Dermis blood vessel endothelial cell (primary cell): ENCODE measurements at regions not wholly inside any gene's neighbourhood (a gene's known extent, or its start where the extent isn't known, plus 50 kb on each side); places are given as distances from the start of the nearest gene placed in this dataset.
"Not testable (repeated sequence)": the region's sequence is repeated elsewhere in the genome, so short reads cannot be mapped to it uniquely, and the experiment has no call there.

Source experiments
- DNase-seq: peaks from one replicate; pipeline ENCODE4 v3.0.0; 2010

DNA sequence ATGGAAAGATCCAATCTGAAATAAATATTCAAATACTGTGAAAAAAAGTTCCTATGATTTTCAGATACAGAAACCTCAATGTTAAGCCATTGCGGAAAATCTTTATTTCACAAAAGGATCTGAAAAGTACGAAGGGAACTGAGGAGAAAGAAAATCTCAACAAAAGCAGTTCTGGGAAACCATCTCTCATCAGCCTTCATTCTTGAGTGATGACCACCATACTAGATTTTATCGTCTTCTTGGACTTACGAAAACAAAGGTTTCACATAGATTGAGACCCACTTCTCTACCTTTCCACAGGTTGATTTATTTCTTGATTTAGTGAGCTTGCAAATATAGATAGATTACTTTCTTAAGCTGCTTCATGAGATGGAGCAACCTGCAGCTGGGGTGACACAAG, 293.4 kb upstream of the LYZL1 start:
- DNase-seq = no peak

DNA sequence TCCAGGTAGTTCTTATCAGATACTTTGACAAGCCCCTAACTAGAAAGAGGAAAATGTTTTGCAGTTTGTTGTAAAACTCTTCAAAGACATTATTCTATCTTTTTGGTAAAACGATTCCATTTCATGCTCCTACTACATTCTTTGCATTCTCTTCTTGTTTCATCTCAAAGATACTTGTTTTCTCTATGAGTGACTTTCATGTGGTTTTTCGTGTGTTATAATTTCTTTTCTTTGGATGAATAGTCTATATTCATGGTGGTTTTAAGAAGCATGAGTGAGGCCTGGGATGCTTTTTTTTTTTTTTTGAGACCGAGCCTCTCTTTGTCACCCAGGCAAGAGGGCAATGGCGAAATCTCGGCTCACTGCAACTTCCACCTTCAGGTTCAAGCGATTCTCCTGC, 292.5 kb upstream of the LYZL1 start:
- DNase-seq = no peak

DNA sequence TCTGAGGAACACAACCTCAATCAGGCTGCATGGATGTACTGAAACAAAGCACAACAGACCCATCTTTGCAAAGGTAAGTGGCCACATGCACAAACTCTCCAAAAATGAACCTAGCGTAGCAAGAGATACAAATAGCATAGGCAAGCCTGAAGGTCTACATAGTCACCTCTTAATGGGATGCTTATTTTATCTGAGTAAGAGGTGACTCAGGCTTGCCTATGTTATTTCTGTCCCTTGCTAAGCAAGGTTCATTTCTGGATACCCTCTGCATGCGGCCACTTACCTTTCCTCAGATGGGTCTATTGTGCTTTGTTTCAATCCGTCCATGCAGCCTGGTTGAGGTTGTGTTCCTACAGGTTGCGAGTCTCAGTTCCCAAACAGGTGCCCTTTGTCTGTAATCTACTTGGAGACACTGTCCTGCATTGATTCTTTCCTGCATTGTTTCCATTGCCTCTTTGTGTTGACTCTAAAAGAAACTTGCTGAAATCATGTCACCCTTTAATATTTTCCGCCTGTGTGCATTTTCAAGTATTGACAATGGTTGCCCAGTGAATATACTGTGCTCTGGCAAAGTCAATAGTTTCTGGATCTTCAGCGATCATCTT, 291.8 kb upstream of the LYZL1 start:
- DNase-seq = no peak

GRCh38 chr10:28997734-28998133, 291.1 kb upstream of the LYZL1 start:
- no peak for DNase-seq

DNA sequence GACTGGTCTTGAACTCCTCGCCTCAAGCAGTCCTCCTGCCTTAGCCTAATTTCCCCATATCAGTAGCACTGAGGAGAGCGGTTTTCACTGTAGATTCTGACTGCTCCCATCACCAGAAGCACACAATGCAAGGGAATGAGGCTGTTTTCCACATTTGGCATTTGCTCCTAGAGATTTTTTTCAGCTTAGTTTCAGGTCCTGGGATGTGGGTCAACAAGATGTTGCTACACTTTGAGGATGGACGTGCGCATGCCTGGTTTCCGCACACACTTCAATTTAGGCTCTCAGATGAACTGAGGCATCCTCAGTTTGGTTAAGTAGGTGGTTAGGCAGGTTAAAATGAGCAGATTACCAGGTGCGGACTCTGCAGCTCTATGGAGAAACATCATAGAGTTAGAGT, 287.1 kb upstream of the LYZL1 start:
- no peak for DNase-seq

- not testable (repeated sequence) for DNase-seq
These were observed 285.9 kb upstream of the LYZL1 start for GRCh38 chr10:29003014-29003413.

DNA sequence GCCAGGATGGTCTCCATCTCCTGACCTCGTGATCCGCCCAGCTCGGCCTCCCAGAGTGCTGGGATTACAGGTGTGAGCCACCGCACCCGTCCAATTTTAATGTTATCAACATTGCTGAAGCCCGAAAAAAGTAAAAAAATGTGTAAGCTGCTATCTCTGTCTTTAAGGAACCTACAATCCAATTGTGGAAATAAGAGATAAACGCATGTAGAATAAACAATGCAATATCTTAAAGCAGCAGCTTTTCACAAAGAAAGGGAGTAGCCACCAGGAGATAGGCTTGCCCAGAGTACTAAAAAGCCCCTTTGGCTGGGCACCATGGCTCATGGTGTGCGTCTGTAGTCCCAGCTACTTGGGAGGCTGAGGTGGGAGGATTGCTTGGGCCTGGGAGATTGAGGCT, 282.9 kb upstream of the LYZL1 start:
- DNase-seq = no peak

GRCh38 chr10:29007370-29007747, 281.5 kb upstream of the LYZL1 start:
- DNase-seq = no peak

GRCh38 chr10:29007748-29008610, 280.9 kb upstream of the LYZL1 start:
- no peak for DNase-seq

DNA sequence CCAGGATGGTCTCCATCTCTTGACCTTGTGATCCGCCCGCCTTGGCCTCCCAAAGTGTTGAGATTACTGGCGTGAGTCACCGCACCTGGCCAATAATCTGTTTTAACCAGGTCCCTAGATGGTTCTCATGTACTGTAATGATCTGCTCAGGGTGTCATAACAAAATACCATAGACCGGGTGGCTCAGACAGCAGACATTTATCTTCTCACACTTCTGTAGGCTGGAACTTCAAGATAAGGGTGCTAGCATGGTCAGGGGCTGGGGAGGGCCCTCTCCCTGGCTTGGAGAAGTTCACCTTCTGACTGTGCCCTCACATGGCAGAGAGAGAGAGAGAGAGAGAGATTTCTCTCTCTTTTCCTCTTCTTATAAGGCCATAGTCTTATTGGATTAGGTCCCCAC, 279.4 kb upstream of the LYZL1 start:
- DNase-seq = no peak

- DNase-seq = no peak
These were observed 277.4 kb upstream of the LYZL1 start for GRCh38 chr10:29011516-29011915.

GRCh38 chr10:29012926-29013554, 275.8 kb upstream of the LYZL1 start:
- no peak for DNase-seq

GRCh38 chr10:29021591-29021990, 267.3 kb upstream of the LYZL1 start:
- no peak for DNase-seq

DNA sequence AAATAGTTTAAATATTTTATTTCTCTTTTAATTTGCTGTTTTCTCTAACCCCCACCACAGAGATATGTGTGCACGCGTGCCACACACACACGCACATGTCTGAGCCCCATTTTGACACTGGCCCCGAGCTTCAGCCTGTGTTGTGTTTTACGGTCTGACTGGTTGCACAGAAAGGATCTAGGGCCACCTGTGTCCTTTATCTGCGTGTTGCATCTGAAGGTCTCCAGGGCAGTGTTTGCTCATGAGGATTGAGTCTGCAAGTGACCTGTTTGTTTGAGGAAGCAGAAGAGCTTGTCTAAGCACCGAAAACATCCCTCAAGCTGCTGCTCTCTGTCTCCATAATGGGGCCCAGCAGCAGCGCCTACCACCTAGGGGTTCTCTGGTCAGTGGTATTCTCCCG, 266.4 kb upstream of the LYZL1 start:
- no peak for DNase-seq

- DNase-seq = no peak
These were observed 265.2 kb upstream of the LYZL1 start for GRCh38 chr10:29023678-29024077.

DNA sequence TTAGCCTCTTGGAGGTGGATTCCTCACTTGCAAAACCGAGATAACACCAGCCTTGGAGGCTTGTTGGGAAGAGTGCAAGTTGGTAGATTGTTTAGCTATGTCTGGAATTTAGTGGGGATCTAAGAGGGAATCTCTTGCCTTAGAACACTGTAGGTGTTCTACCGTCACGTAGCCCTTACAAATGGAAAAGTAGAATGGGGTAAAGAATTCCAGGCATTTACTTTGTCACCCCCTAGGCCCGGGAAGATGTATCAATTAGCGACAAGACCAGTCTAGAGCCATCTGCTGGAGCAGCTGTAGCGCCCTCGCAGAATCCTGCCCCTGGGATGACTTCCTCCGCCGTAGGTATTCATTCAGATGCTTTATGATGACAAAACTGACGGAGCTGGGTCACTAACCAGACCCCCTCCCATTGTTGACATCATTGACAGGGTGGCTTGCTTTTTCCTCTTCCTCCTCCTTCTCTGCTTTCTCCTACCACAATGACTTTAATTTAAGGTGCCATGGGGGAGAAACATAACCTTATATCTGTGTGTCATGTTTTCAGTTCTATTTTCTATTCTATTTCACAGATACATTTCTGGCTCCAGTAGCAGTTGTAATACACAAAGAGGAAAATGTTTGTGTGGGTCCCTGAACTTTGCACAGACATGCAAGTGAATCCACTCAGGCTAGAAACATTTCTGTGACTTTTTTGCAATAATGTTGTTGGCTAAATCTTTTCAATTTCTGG, 262.6 kb upstream of the LYZL1 start:
- DNase-seq = no peak

DNA sequence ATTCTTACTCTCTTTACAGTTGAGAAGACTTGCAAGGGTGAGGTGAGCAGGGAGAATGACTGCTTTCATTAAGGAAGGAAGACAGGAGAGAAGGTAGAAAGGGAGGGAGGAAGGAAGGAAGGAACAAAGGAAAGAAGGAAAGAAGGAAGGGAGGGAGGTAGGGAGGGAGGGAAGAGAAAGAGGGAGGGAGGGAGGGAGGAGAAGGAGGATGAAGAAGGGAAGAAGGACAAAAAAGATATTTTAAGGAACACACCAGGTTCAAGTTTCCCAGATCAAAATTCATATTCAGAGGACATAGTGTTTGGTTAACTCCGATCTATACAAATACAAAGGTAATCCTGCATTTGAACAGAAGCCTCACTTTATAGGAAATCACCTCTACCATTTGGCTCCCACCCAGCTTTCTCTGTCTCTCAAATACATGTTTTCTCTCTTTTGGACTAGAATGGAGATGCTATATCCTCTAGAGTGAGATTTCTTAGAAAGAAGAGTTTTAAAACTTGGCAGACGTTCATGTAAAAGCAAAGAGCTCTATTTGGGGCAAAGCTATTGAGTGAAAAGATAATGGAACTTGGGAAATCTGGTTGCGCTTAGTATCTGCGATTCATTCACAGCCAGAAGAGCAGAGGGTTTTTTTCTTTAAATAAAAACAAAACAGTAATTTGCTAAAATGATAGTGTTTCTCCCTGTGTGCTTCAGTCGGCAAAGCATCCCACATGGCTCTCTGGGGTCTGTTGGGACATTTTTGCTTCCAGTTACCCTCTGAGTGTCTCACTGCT, 261.9 kb upstream of the LYZL1 start:
- no peak for DNase-seq

DNA sequence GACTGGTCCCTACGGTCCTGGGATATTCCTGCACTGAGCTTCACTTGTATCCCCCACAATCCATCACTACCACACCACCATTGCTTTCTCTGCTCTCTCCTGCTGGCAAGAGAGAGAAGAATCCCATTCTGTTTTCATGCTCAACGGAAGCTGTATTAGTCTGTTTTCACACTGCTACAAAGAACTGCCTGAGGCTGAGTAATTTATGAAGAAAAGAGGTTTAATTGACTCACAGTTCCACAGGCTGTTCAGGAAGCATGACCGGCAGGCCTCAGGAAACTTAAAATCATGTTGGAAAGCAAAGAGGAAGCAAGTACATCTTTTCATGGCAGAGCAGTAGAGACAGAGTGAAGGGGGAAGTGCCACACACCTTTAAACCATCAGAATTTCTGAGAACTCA, 260.4 kb upstream of the LYZL1 start:
- peak; percentile 0 for DNase-seq

- DNase-seq = no peak
These were observed 258.0 kb upstream of the LYZL1 start for GRCh38 chr10:29030900-29031299.

DNA sequence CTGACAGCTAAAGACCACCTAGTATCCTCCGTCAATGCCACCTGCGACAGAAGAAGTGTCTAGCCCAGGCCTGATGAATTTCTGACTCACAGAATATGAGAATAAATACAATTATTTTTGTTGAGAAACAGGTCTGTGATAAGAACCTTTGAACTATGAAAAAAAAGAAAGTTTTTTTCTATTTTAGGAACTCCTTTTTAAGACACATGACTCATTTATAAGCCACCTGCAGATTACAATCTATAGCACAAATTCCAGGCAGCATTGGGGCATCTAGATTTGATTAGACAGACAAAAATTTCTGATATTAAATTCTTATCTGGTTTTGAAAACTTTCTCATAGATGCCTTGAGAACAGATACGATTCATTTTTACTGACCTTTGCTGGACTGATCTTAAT, 256.7 kb upstream of the LYZL1 start:
- no peak for DNase-seq

GRCh38 chr10:29033311-29033940, 255.4 kb upstream of the LYZL1 start:
- no peak for DNase-seq

- DNase-seq = no peak
These were observed 254.3 kb upstream of the LYZL1 start for GRCh38 chr10:29034592-29034991.
